T-helper 2 cell treated with Interferon-gamma antibody and Interleukin-4, amounts not matched to agents 100 ng/mL and 5 ng/mL, for 36 hours (primary cell): ENCODE measurements at regions not wholly inside any gene's neighbourhood (a gene's known extent, or its start where the extent isn't known, plus 50 kb on each side); places are given as distances from the start of the nearest gene placed in this dataset.

Experiments used
- intact Hi-C: fragments of 100-400 bp; cut with micrococcal nuclease; formaldehyde crosslinking; loops from one replicate; pipeline ENCODE4 v1.15.1; 2023

- intact Hi-C loops, result no loop called here
Observed at GRCh38 chr14:32020882-32021281, 56.2 kb upstream of the ARHGAP5 start.

GRCh38 chr14:32021341-32021740, 55.8 kb upstream of the ARHGAP5 start:
- intact Hi-C loops, result no loop called here

- intact Hi-C loops, result no loop called here
Observed at GRCh38 chr14:32022525-32022924, 54.6 kb upstream of the ARHGAP5 start.

GRCh38 chr14:32022938-32023466, 54.1 kb upstream of the ARHGAP5 start:
- intact Hi-C loops, result no loop called here

GRCh38 chr14:32023540-32023939, 53.6 kb upstream of the ARHGAP5 start:
- intact Hi-C loops, result no loop called here

GRCh38 chr14:32027255-32027939, 49.7 kb upstream of the ARHGAP5 start:
- intact Hi-C loops, result no loop called here
